MCF 10A (cell line): ENCODE measurements at regions not wholly inside any gene's neighbourhood (a gene's known extent, or its start where the extent isn't known, plus 50 kb on each side); places are given as distances from the start of the nearest gene placed in this dataset.

Source experiments
- BruUV-seq: library from RNA; stranded (reverse); fragments of 400-500 nt; replicated peaks from 2 replicates; lab custom pipeline; 2021; lab: Mats Ljungman, UMichigan
- CTCF ChIA-PET: fragments of 300-600 bp; sonication (Branson Sonifier 250); formaldehyde crosslinking; extraction: SDS; loops from one replicate; lab custom pipeline; 2021; ENCODE audit warnings: antibody characterized with exemption, inconsistent platforms; lab: Yijun Ruan, JAX
- POLR2A ChIA-PET: fragments of 300-600, 350-650 bp; sonication (Branson Sonifier 250); formaldehyde crosslinking; extraction: SDS; loops from one replicate; lab custom pipeline; 2020; ENCODE audit warnings: antibody characterized with exemption, inconsistent platforms; lab: Yijun Ruan, JAX
- DNase-seq: peaks from one replicate; pipeline ENCODE4 v3.0.0-alpha.2; 2018; ENCODE audit not compliant: unreplicated experiment
- H3K27ac Mint-ChIP-seq: one replicate; pipeline ENCODE4 v1.8.0; 2022; ENCODE audit warnings: mild to moderate bottlenecking, low read depth, mixed read lengths; ENCODE audit not compliant: unreplicated experiment
- H3K27me3 Mint-ChIP-seq: one replicate; pipeline ENCODE4 v1.8.0; 2022; ENCODE audit warnings: mixed read lengths; ENCODE audit not compliant: insufficient read depth, unreplicated experiment
- H3K36me3 Mint-ChIP-seq: one replicate; pipeline ENCODE4 v1.8.0; 2022; ENCODE audit warnings: mild to moderate bottlenecking, moderate library complexity, mixed read lengths; ENCODE audit not compliant: insufficient read depth, unreplicated experiment
- H3K4me1 Mint-ChIP-seq: one replicate; pipeline ENCODE4 v1.8.0; 2022; ENCODE audit warnings: mixed read lengths; ENCODE audit not compliant: insufficient read depth, unreplicated experiment
- H3K4me3 Mint-ChIP-seq: one replicate; pipeline ENCODE4 v1.8.0; 2022; ENCODE audit warnings: mild to moderate bottlenecking, moderate library complexity, mixed read lengths; ENCODE audit not compliant: unreplicated experiment
- H3K9me3 Mint-ChIP-seq: one replicate; pipeline ENCODE4 v1.8.0; 2022; ENCODE audit warnings: mixed read lengths; ENCODE audit not compliant: unreplicated experiment
- CTCF ChIP-seq: fragments of 200-600 bp; IDR thresholded peaks from one replicate; pipeline ENCODE4 v1.8.0; 2022; ENCODE audit warnings: antibody characterized with exemption, mild to moderate bottlenecking; ENCODE audit not compliant: unreplicated experiment
- intact Hi-C: fragments of 100-400 bp; cut with micrococcal nuclease; formaldehyde crosslinking; loops from 2 replicates; pipeline ENCODE4 v1.14.1; 2022

GRCh38 chr9:17846948-17847655, 268.2 kb downstream of the SH3GL2 start:
- H3K4me1 Mint-ChIP-seq: no peaks in the 10 kb centered on the region
- H3K4me3 Mint-ChIP-seq: no peak overlapping the region
- CTCF ChIA-PET: interaction anchor here (0.6 kb wide), 2 partner anchors 27 to 369 kb away, joined by 3 to 4 read pairs; no protein-coding TSS in a partner anchor
- POLR2A ChIA-PET: no interaction called here
- no peak overlapping the region for H3K27ac Mint-ChIP-seq
- no peak for TF ChIP-seq CTCF
- DNase-seq: no peak
- no peaks in the 10 kb centered on the region for H3K27me3 Mint-ChIP-seq
- H3K9me3 Mint-ChIP-seq: peaks cover 11% of the 10 kb centered on the region
- intact Hi-C loops: no loop called here
- no TSS peak for BruUV-seq
- no peaks in the 10 kb centered on the region for H3K36me3 Mint-ChIP-seq

GRCh38 chr9:17847908-17848307, 269.0 kb downstream of the SH3GL2 start:
- DNase-seq: no peak
- Mint-ChIP-seq H3K4me1 (no peaks in the 10 kb centered on the region), H3K9me3 (peaks cover 10% of the 10 kb centered on the region), H3K27me3 (no peaks in the 10 kb centered on the region), H3K36me3 (no peaks in the 10 kb centered on the region), H3K27ac (no peak overlapping the region), H3K4me3 (no peak overlapping the region)
- BruUV-seq: no TSS peak
- CTCF ChIA-PET: no interaction called here
- POLR2A ChIA-PET: no interaction called here
- TF ChIP-seq CTCF: no peak
- intact Hi-C loops: no loop called here

- BruUV-seq: no TSS peak
Measured at GRCh38 chr9:17852108-17852507, 273.2 kb downstream of the SH3GL2 start.

GRCh38 chr9:17854487-17854886, 275.6 kb downstream of the SH3GL2 start:
- BruUV-seq: no TSS peak
- H3K36me3 Mint-ChIP-seq: no peaks in the 10 kb centered on the region
- H3K9me3 Mint-ChIP-seq: peaks cover 8% of the 10 kb centered on the region
- DNase-seq: no peak
- no peak overlapping the region for H3K4me3 Mint-ChIP-seq
- H3K27me3 Mint-ChIP-seq: peaks cover 35% of the 10 kb centered on the region
- intact Hi-C loops: no loop called here
- H3K4me1 Mint-ChIP-seq: no peaks in the 10 kb centered on the region
- H3K27ac Mint-ChIP-seq: no peak overlapping the region
- no peak for TF ChIP-seq CTCF
- ChIA-PET CTCF (no interaction called here), POLR2A (no interaction called here)

More at GRCh38 chr9:17852108-17852507, 273.2 kb downstream of the SH3GL2 start:
- no peak for DNase-seq
- Mint-ChIP-seq H3K27me3 (peaks cover 31% of the 10 kb centered on the region), H3K9me3 (peaks cover 8% of the 10 kb centered on the region), H3K36me3 (no peaks in the 10 kb centered on the region), H3K27ac (no peak overlapping the region), H3K4me1 (no peaks in the 10 kb centered on the region), H3K4me3 (no peak overlapping the region)
- ChIA-PET CTCF (interaction anchor here (1.1 kb wide), 1 partner anchor 15 kb away, joined by 3 read pairs; no protein-coding TSS in a partner anchor), POLR2A (no interaction called here)
- no peak for TF ChIP-seq CTCF
- intact Hi-C loops: no loop called here
